ENCODE measurements at regions not wholly inside any gene's neighbourhood (a gene's known extent, or its start where the extent isn't known, plus 50 kb on each side); places are given as distances from the start of the nearest gene placed in this dataset.
"Not testable (repeated sequence)": the region's sequence is repeated elsewhere in the genome, so short reads cannot be mapped to it uniquely, and the experiment has no call there.

- Histone ChIP-seq H3K4ac (ENCODE audit: low read depth, low read length) (no peak overlapping the region), H3K9me1 (ENCODE audit: insufficient read depth, low read length) (no peaks in the 10 kb centered on the region), H3K79me1 (ENCODE audit: low read depth in 1 of 2, low read length in 2 of 2) (no peaks in the 10 kb centered on the region), H4K8ac (ENCODE audit: low read depth in 2 of 2, low read length in 2 of 2) (no peak overlapping the region), H3K14ac (replicated peaks; ENCODE audit: low read depth, low read length) (no peak overlapping the region), H2AFZ (replicated peaks; ENCODE audit: low read length, poor library complexity) (no peak overlapping the region), H2AK9ac (replicated peaks; ENCODE audit: low read depth, low read length, poor library complexity) (no peak overlapping the region), H2BK120ac (ENCODE audit: low read depth, low read length) (no peak overlapping the region), H3K56ac (ENCODE audit: extremely low read depth, insufficient read depth, low read length) (no peak overlapping the region), H2BK5ac (ENCODE audit: low read depth, low read length, poor library complexity, severe bottlenecking) (no peak overlapping the region), H4K91ac (ENCODE audit: insufficient read depth, low read depth, low read length) (no peak overlapping the region), H3K9me3 (ENCODE audit: control insufficient read depth, insufficient read depth, low read length) (peaks cover 2% of the 10 kb centered on the region; the same call in 1 of the 2 replicates), H2BK15ac (ENCODE audit: low read depth, low read length) (no peak overlapping the region), H4K5ac (ENCODE audit: low read depth, low read length) (no peak overlapping the region), H3K4me1 (ENCODE audit: control insufficient read depth, insufficient read depth, low read length) (no peaks in the 10 kb centered on the region), H2AK5ac (ENCODE audit: low read depth, low read length) (no peak overlapping the region), H2BK20ac (ENCODE audit: low read depth, low read length) (no peak overlapping the region), H3K27ac (ENCODE audit: insufficient read depth, low read length) (no peak overlapping the region), H3K23ac (ENCODE audit: low read depth, low read length) (no peak overlapping the region), H3K4me2 (ENCODE audit: low read depth, low read length) (no peak overlapping the region), H4K20me1 (ENCODE audit: insufficient read depth, low read length) (no peaks in the 10 kb centered on the region), H3K27me3 (ENCODE audit: control insufficient read depth, insufficient read depth, low read length) (no peaks in the 10 kb centered on the region), H3K4me3 (ENCODE audit: insufficient read depth, low read depth, low read length) (no peak overlapping the region), H3K9ac (ENCODE audit: low read depth, low read length) (no peak overlapping the region), H3K18ac (ENCODE audit: low read depth, low read length) (no peak overlapping the region), H3K36me3 (ENCODE audit: control insufficient read depth, insufficient read depth, low read length) (no peaks in the 10 kb centered on the region)
- dilution Hi-C loops (cut with HindIII; ENCODE audit: low sequenced_read_pairs, unreplicated experiment), result no loop called here
- CTCF ChIA-PET, result no interaction called here
- ATAC-seq (ENCODE audit: low read depth) (no peak), DNase-seq (no peak)
- POLR2A ChIA-PET (ENCODE audit: unreplicated experiment), result no interaction called here
- WGBS, 2 experiments (ENCODE audit: extremely low coverage in 2 of 2, insufficient read length in 1 of 2), result 45% methylated on average over 16 of the region's 39 CpGs; no CpG with 5 or more reads in 1 of the 2 experiments
- no peak for TF ChIP-seq NFE2L2 (IDR thresholded peaks at IDR 0.05; ENCODE audit: low read depth, low read length)
- no peak for TF ChIP-seq CEBPB (IDR thresholded peaks at IDR 0.05; ENCODE audit: low read depth, low read length)
- TF ChIP-seq BHLHE40 (IDR thresholded peaks at IDR 0.05; ENCODE audit: low read depth, low read length), result no peak
- TF ChIP-seq MAFK (IDR thresholded peaks at IDR 0.05; ENCODE audit: low read depth, low read length), result no peak
- TF ChIP-seq SMC3 (IDR thresholded peaks at IDR 0.05; ENCODE audit: low read depth, low read length), result no peak
- no peak for TF ChIP-seq RAD21 (IDR thresholded peaks at IDR 0.05; ENCODE audit: low read length)
- TF ChIP-seq POLR2A (IDR thresholded peaks at IDR 0.05; ENCODE audit: low read depth, low read length), result no peak
- in situ Hi-C loops (cut with MboI; ENCODE audit: low sequenced_read_pairs), result no loop called here
- BruUV-seq (replicated peaks), result no TSS peak
- intact Hi-C loops (cut with micrococcal nuclease), result no loop called here
Measured at GRCh38 chr2:94622113-94622618, 249.1 kb upstream of the TEKT4 start.

GRCh38 chr2:94628953-94629352 is 242.3 kb upstream of the TEKT4 start:
- POLR2A ChIA-PET (ENCODE audit: unreplicated experiment); H3K9me1 ChIP-seq (ENCODE audit: insufficient read depth, low read length); H4K91ac ChIP-seq (ENCODE audit: insufficient read depth, low read depth, low read length); H2AK5ac ChIP-seq (ENCODE audit: low read depth, low read length); CTCF ChIA-PET; in situ Hi-C loops (cut with MboI; ENCODE audit: low sequenced_read_pairs); H3K56ac ChIP-seq (ENCODE audit: extremely low read depth, insufficient read depth, low read length); H3K27me3 ChIP-seq (ENCODE audit: control insufficient read depth, insufficient read depth, low read length); H2AK9ac ChIP-seq (replicated peaks; ENCODE audit: low read depth, low read length, poor library complexity); H3K9ac ChIP-seq (ENCODE audit: low read depth, low read length); H3K79me1 ChIP-seq (ENCODE audit: low read depth in 1 of 2, low read length in 2 of 2); H2AFZ ChIP-seq (replicated peaks; ENCODE audit: low read length, poor library complexity); H4K20me1 ChIP-seq (ENCODE audit: insufficient read depth, low read length); H4K8ac ChIP-seq (ENCODE audit: low read depth in 2 of 2, low read length in 2 of 2); H3K27ac ChIP-seq (ENCODE audit: insufficient read depth, low read length); H3K4ac ChIP-seq (ENCODE audit: low read depth, low read length); H3K4me3 ChIP-seq (ENCODE audit: insufficient read depth, low read depth, low read length); BruUV-seq (replicated peaks); dilution Hi-C loops (cut with HindIII; ENCODE audit: low sequenced_read_pairs, unreplicated experiment); H3K4me2 ChIP-seq (ENCODE audit: low read depth, low read length); H3K9me3 ChIP-seq (ENCODE audit: control insufficient read depth, insufficient read depth, low read length); H3K18ac ChIP-seq (ENCODE audit: low read depth, low read length); H3K14ac ChIP-seq (replicated peaks; ENCODE audit: low read depth, low read length); H2BK5ac ChIP-seq (ENCODE audit: low read depth, low read length, poor library complexity, severe bottlenecking); H3K36me3 ChIP-seq (ENCODE audit: control insufficient read depth, insufficient read depth, low read length); DNase-seq; intact Hi-C loops (cut with micrococcal nuclease); H2BK120ac ChIP-seq (ENCODE audit: low read depth, low read length); H3K23ac ChIP-seq (ENCODE audit: low read depth, low read length); ATAC-seq (ENCODE audit: low read depth); H4K5ac ChIP-seq (ENCODE audit: low read depth, low read length); H2BK20ac ChIP-seq (ENCODE audit: low read depth, low read length); H2BK15ac ChIP-seq (ENCODE audit: low read depth, low read length); H3K4me1 ChIP-seq (ENCODE audit: control insufficient read depth, insufficient read depth, low read length): not testable (repeated sequence)
- whole genome bisulfite sequencing, 2 experiments (ENCODE audit: extremely low coverage in 2 of 2, insufficient read length in 1 of 2), result no CpG with 5 or more reads among the region's 1 CpG
